IMR-90 (cell line): ENCODE measurements at regions not wholly inside any gene's neighbourhood (a gene's known extent, or its start where the extent isn't known, plus 50 kb on each side); places are given as distances from the start of the nearest gene placed in this dataset.

ENCODE experiments used
- ATAC-seq: fragments of 200-7000 bp; cut with Tn5 transposase; 2 replicates; pipeline ENCODE4 v1.9.1; 2020; ENCODE audit warnings: low read depth, mild to moderate bottlenecking, moderate library complexity
- BruUV-seq: library from RNA; stranded (reverse); fragments of 400-500 nt; replicated peaks from 2 replicates; lab custom pipeline; 2021; lab: Mats Ljungman, UMichigan
- CTCF ChIA-PET: fragments of 300-600 bp; formaldehyde crosslinking; extraction: SDS; loops from one replicate; lab custom pipeline; 2021; ENCODE audit warnings: antibody characterized with exemption; lab: Yijun Ruan, JAX
- POLR2A ChIA-PET: fragments of 300-600 bp; sonication (Branson Sonifier 250); formaldehyde crosslinking; loops from one replicate; lab custom pipeline; 2022; ENCODE audit warnings: antibody characterized with exemption; ENCODE audit not compliant: unreplicated experiment; lab: Charles Lee
- DNase-seq: peaks from one replicate; pipeline ENCODE4 v3.0.0; 2013
- H2AFZ ChIP-seq: replicated peaks from 2 replicates; pipeline ENCODE3; 2013; ENCODE audit warnings: low read length, mild to moderate bottlenecking; ENCODE audit not compliant: poor library complexity
- H2AK5ac ChIP-seq: 2 replicates; pipeline ENCODE4 v1.6.1; 2013; ENCODE audit warnings: low read depth, low read length, inconsistent platforms
- H2AK9ac ChIP-seq: replicated peaks from 2 replicates; pipeline ENCODE3; 2013; ENCODE audit warnings: mild to moderate bottlenecking, low read depth, low read length, moderate library complexity; ENCODE audit not compliant: poor library complexity
- H2BK120ac ChIP-seq: 2 replicates; pipeline ENCODE4 v1.6.1; 2013; ENCODE audit warnings: low read depth, low read length, inconsistent platforms
- H2BK15ac ChIP-seq: 3 replicates; pipeline ENCODE4 v1.6.1; 2013; ENCODE audit warnings: low read depth, low read length, inconsistent platforms
- H2BK20ac ChIP-seq: 2 replicates; pipeline ENCODE4 v1.6.1; 2013; ENCODE audit warnings: low read depth, mild to moderate bottlenecking, inconsistent platforms, low read length, moderate library complexity
- H2BK5ac ChIP-seq: 2 replicates; pipeline ENCODE4 v1.6.1; 2013; ENCODE audit warnings: mild to moderate bottlenecking, low read depth, low read length, inconsistent platforms; ENCODE audit not compliant: poor library complexity, severe bottlenecking
- H3K14ac ChIP-seq: replicated peaks from 2 replicates; pipeline ENCODE4 v1.6.1; 2013; ENCODE audit warnings: low read depth, low read length, inconsistent platforms
- H3K18ac ChIP-seq: 2 replicates; pipeline ENCODE4 v1.6.1; 2013; ENCODE audit warnings: low read depth, low read length, control low read depth
- H3K23ac ChIP-seq: 2 replicates; pipeline ENCODE4 v1.6.1; 2013; ENCODE audit warnings: low read depth, low read length, inconsistent platforms
- H3K27ac ChIP-seq: 2 replicates; pipeline ENCODE4 v1.5.1; 2013; ENCODE audit warnings: mild to moderate bottlenecking, control low read depth, low read length; ENCODE audit not compliant: insufficient read depth
- H3K27me3 ChIP-seq: 2 replicates; pipeline ENCODE4 v1.6.1; 2013; ENCODE audit warnings: low read length; ENCODE audit not compliant: control insufficient read depth, insufficient read depth
- H3K36me3 ChIP-seq: 2 replicates; pipeline ENCODE4 v1.6.1; 2013; ENCODE audit warnings: low read length, mixed read lengths; ENCODE audit not compliant: control insufficient read depth, insufficient read depth
- H3K4ac ChIP-seq: 2 replicates; pipeline ENCODE4 v1.6.1; 2013; ENCODE audit warnings: low read depth, low read length, inconsistent platforms
- H3K4me1 ChIP-seq: 2 replicates; pipeline ENCODE4 v1.6.1; 2013; ENCODE audit warnings: low read length, mixed read lengths; ENCODE audit not compliant: control insufficient read depth, insufficient read depth
- H3K4me2 ChIP-seq: 2 replicates; pipeline ENCODE4 v1.6.1; 2013; ENCODE audit warnings: low read depth, mild to moderate bottlenecking, control low read depth, low read length, moderate library complexity
- H3K4me3 ChIP-seq: 2 replicates; pipeline ENCODE4 v1.5.1; 2013; ENCODE audit warnings: low read depth, mild to moderate bottlenecking, control low read depth, low read length, moderate library complexity; ENCODE audit not compliant: insufficient read depth
- H3K56ac ChIP-seq: 2 replicates; pipeline ENCODE4 v1.6.1; 2013; ENCODE audit warnings: low read length, inconsistent platforms; ENCODE audit not compliant: insufficient read depth; ENCODE audit errors: extremely low read depth
- H3K79me1 ChIP-seq, 2 experiments: 2 replicates each; pipeline ENCODE4 v1.6.1; 2013; ENCODE audit warnings: low read length in 2 of 2, inconsistent platforms in 1 of 2, low read depth in 1 of 2
- H3K9ac ChIP-seq: 2 replicates; pipeline ENCODE4 v1.6.1; 2013; ENCODE audit warnings: low read depth, low read length, control low read depth
- H3K9me1 ChIP-seq: 2 replicates; pipeline ENCODE4 v1.6.1; 2013; ENCODE audit warnings: low read length, inconsistent platforms; ENCODE audit not compliant: insufficient read depth
- H3K9me3 ChIP-seq: 2 replicates; pipeline ENCODE4 v1.6.1; 2013; ENCODE audit warnings: low read length; ENCODE audit not compliant: control insufficient read depth, insufficient read depth
- H4K20me1 ChIP-seq: 2 replicates; pipeline ENCODE4 v1.6.1; 2013; ENCODE audit warnings: low read length, inconsistent platforms; ENCODE audit not compliant: insufficient read depth
- H4K5ac ChIP-seq: 2 replicates; pipeline ENCODE4 v1.6.1; 2013; ENCODE audit warnings: mild to moderate bottlenecking, low read depth, low read length, control low read depth
- H4K8ac ChIP-seq, 2 experiments: 2 replicates each; pipeline ENCODE4 v1.6.1; 2013; ENCODE audit warnings: low read depth in 2 of 2, low read length in 2 of 2, control low read depth in 1 of 2, inconsistent platforms in 1 of 2
- H4K91ac ChIP-seq: 2 replicates; pipeline ENCODE4 v1.6.1; 2013; ENCODE audit warnings: low read depth, low read length, inconsistent platforms; ENCODE audit not compliant: insufficient read depth
- BHLHE40 ChIP-seq: fragments of 150-350 bp; IDR thresholded peaks from 2 replicates; pipeline ENCODE4 v1.6.1; 2016; ENCODE audit warnings: mild to moderate bottlenecking, low read depth, low read length
- CEBPB ChIP-seq: IDR thresholded peaks from 2 replicates; pipeline ENCODE4 v1.6.1; 2012; ENCODE audit warnings: low read depth, low read length, improper control_type of control experiment
- CHD1 ChIP-seq: IDR thresholded peaks from 2 replicates; pipeline ENCODE4 v1.6.1; 2012; ENCODE audit warnings: low read depth, low read length, improper control_type of control experiment
- FOS ChIP-seq: fragments of 150-350 bp; IDR thresholded peaks from 2 replicates; pipeline ENCODE4 v1.6.1; 2016; ENCODE audit warnings: low read depth, low read length
- MAFK ChIP-seq: IDR thresholded peaks from 2 replicates; pipeline ENCODE4 v1.6.1; 2012; ENCODE audit warnings: low read depth, low read length, improper control_type of control experiment
- MAZ ChIP-seq: IDR thresholded peaks from 2 replicates; pipeline ENCODE4 v1.6.1; 2012; ENCODE audit warnings: low read depth, mild to moderate bottlenecking, low read length, improper control_type of control experiment, moderate library complexity, borderline replicate concordance
- MXI1 ChIP-seq: IDR thresholded peaks from 2 replicates; pipeline ENCODE4 v1.6.1; 2012; ENCODE audit warnings: low read depth, mild to moderate bottlenecking, low read length, moderate library complexity, borderline replicate concordance
- NFE2L2 ChIP-seq: fragments of 150-350 bp; IDR thresholded peaks from 2 replicates; pipeline ENCODE4 v1.6.1; 2016; ENCODE audit warnings: low read depth, mild to moderate bottlenecking, low read length
- POLR2A ChIP-seq: IDR thresholded peaks from 2 replicates; pipeline ENCODE4 v1.6.1; 2012; ENCODE audit warnings: mild to moderate bottlenecking, low read depth, low read length
- RAD21 ChIP-seq: IDR thresholded peaks from 2 replicates; pipeline ENCODE4 v1.6.1; 2012; ENCODE audit warnings: low read length, improper control_type of control experiment
- RCOR1 ChIP-seq: IDR thresholded peaks from 2 replicates; pipeline ENCODE4 v1.6.1; 2012; ENCODE audit warnings: mild to moderate bottlenecking, low read length, improper control_type of control experiment; ENCODE audit not compliant: insufficient replicate concordance
- RFX5 ChIP-seq: IDR thresholded peaks from 2 replicates; pipeline ENCODE4 v1.8.0; 2012; ENCODE audit warnings: low read depth, mild to moderate bottlenecking, low read length, moderate library complexity
- SMC3 ChIP-seq: fragments of 150-350 bp; IDR thresholded peaks from 2 replicates; pipeline ENCODE4 v1.6.1; 2016; ENCODE audit warnings: low read depth, mild to moderate bottlenecking, antibody characterized with exemption, low read length, moderate library complexity
- WGBS, 2 experiments: methylation state at CpG; one replicate each; pipeline versions ENCODE4 v1.1.5 to v1.1.7; 2013; ENCODE audit warnings: missing lambda C conversion rate in 2 of 2; ENCODE audit not compliant: insufficient read length in 1 of 2; ENCODE audit errors: extremely low coverage in 2 of 2; 5-methylcytosine and 5-hydroxymethylcytosine counted together
- dilution Hi-C: fragments of 300-500 bp; cut with HindIII; formaldehyde crosslinking; loops from one replicate; pipeline ENCODE4 v1.14.3; 2018; ENCODE audit warnings: low sequenced_read_pairs; ENCODE audit not compliant: unreplicated experiment
- in situ Hi-C: fragments of 300-500 bp; cut with MboI; formaldehyde crosslinking; loops from 3 replicates; pipeline ENCODE4 v1.14.3; 2019; ENCODE audit warnings: low sequenced_read_pairs, inconsistent platforms, mixed read lengths
- intact Hi-C: fragments of 100-400 bp; cut with micrococcal nuclease; formaldehyde crosslinking; loops from 2 replicates; pipeline ENCODE4 v1.10.0; 2022
- TF ChIP-seq, protein P1 (sequence below): fragments of 150-350 bp; IDR thresholded peaks from 2 replicates; pipeline ENCODE4 v1.6.1; 2017; ENCODE audit warnings: mild to moderate bottlenecking, antibody characterized with exemption, low read length, low read depth
- TF ChIP-seq, protein P2 (sequence below): conservative IDR thresholded peaks from 2 replicates; pipeline ENCODE4 v1.5.1; 2012; ENCODE audit warnings: mild to moderate bottlenecking, low read depth, low read length, improper control_type of control experiment
- TF ChIP-seq, protein P3 (sequence below): fragments of 150-350 bp; IDR thresholded peaks from 2 replicates; pipeline ENCODE4 v1.6.1; 2016; ENCODE audit warnings: low read depth, mild to moderate bottlenecking, low read length, moderate library complexity, borderline replicate concordance

DNA sequence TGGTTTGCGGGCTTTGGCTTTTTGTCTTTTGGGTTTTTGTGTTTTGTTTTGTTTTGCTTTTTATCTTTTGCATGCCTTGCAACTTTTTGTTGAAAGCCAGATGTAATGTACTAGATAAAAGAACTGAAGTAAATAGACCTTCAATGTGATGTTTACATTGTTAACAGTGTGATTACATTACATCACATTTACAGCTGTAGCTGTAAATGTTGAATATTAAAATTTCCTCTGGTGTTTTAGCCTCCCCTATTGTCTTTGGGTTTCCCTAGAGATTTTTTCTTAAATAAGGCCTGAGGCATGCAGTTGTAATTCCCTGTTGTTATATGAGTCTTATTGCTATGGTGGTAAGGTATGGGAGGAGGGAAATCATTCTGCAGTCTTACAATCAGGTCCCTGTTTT lies 275.0 kb downstream of the PARM1 start:
- H3K9ac ChIP-seq: no peak overlapping the region
- BruUV-seq: no TSS peak
- no peak overlapping the region for H2AFZ ChIP-seq
- ATAC-seq (no peak), DNase-seq (no peak)
- H3K9me1 ChIP-seq: no peaks in the 10 kb centered on the region
- H3K4me3 ChIP-seq: no peak overlapping the region
- no CpG with 5 or more reads among the region's 1 CpG for WGBS, 2 experiments
- H3K9me3 ChIP-seq: no peaks in the 10 kb centered on the region
- dilution Hi-C loops (no loop called here), in situ Hi-C loops (no loop called here), intact Hi-C loops (no loop called here)
- no peaks in the 10 kb centered on the region for H3K4me1 ChIP-seq
- no peak overlapping the region for H2BK5ac ChIP-seq
- H3K56ac ChIP-seq: no peak overlapping the region
- H3K36me3 ChIP-seq: no peaks in the 10 kb centered on the region
- no peak overlapping the region for H3K23ac ChIP-seq
- H4K8ac ChIP-seq: no peak overlapping the region
- H2BK20ac ChIP-seq: no peak overlapping the region
- no peak for TF ChIP-seq BHLHE40
- no peak for TF ChIP-seq CEBPB
- no peak for TF ChIP-seq MAFK
- no peak for TF ChIP-seq SMC3
- no peak for TF ChIP-seq NFE2L2
- TF ChIP-seq FOS: no peak
- no peak for TF ChIP-seq MXI1
- TF ChIP-seq RCOR1: no peak
- TF ChIP-seq, protein P1, sequence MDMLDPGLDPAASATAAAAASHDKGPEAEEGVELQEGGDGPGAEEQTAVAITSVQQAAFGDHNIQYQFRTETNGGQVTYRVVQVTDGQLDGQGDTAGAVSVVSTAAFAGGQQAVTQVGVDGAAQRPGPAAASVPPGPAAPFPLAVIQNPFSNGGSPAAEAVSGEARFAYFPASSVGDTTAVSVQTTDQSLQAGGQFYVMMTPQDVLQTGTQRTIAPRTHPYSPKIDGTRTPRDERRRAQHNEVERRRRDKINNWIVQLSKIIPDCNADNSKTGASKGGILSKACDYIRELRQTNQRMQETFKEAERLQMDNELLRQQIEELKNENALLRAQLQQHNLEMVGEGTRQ: no peak
- TF ChIP-seq MAZ: no peak
- no peak for TF ChIP-seq RFX5
- TF ChIP-seq, protein P2, sequence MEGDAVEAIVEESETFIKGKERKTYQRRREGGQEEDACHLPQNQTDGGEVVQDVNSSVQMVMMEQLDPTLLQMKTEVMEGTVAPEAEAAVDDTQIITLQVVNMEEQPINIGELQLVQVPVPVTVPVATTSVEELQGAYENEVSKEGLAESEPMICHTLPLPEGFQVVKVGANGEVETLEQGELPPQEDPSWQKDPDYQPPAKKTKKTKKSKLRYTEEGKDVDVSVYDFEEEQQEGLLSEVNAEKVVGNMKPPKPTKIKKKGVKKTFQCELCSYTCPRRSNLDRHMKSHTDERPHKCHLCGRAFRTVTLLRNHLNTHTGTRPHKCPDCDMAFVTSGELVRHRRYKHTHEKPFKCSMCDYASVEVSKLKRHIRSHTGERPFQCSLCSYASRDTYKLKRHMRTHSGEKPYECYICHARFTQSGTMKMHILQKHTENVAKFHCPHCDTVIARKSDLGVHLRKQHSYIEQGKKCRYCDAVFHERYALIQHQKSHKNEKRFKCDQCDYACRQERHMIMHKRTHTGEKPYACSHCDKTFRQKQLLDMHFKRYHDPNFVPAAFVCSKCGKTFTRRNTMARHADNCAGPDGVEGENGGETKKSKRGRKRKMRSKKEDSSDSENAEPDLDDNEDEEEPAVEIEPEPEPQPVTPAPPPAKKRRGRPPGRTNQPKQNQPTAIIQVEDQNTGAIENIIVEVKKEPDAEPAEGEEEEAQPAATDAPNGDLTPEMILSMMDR: no peak
- no peak for TF ChIP-seq POLR2A
- TF ChIP-seq CHD1: no peak
- TF ChIP-seq RAD21: no peak
- TF ChIP-seq, protein P3, sequence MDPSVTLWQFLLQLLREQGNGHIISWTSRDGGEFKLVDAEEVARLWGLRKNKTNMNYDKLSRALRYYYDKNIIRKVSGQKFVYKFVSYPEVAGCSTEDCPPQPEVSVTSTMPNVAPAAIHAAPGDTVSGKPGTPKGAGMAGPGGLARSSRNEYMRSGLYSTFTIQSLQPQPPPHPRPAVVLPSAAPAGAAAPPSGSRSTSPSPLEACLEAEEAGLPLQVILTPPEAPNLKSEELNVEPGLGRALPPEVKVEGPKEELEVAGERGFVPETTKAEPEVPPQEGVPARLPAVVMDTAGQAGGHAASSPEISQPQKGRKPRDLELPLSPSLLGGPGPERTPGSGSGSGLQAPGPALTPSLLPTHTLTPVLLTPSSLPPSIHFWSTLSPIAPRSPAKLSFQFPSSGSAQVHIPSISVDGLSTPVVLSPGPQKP: no peak
- no peak overlapping the region for H2AK9ac ChIP-seq
- H2BK15ac ChIP-seq: no peak overlapping the region
- H3K27me3 ChIP-seq: no peaks in the 10 kb centered on the region
- H2AK5ac ChIP-seq: no peak overlapping the region
- no peak overlapping the region for H4K91ac ChIP-seq
- H3K79me1 ChIP-seq: no peaks in the 10 kb centered on the region
- no peak overlapping the region for H3K4ac ChIP-seq
- H3K4me2 ChIP-seq: no peak overlapping the region
- H3K14ac ChIP-seq: no peak overlapping the region
- no peak overlapping the region for H3K27ac ChIP-seq
- no peak overlapping the region for H3K18ac ChIP-seq
- H4K5ac ChIP-seq: no peak overlapping the region
- ChIA-PET POLR2A (no interaction called here), CTCF (no interaction called here)
- no peaks in the 10 kb centered on the region for H4K20me1 ChIP-seq
- H2BK120ac ChIP-seq: no peak overlapping the region
